NB4 (cell line): ENCODE measurements at regions not wholly inside any gene's neighbourhood (a gene's known extent, or its start where the extent isn't known, plus 50 kb on each side); places are given as distances from the start of the nearest gene placed in this dataset.

ENCODE experiments used
- CTCF ChIP-seq: IDR thresholded peaks from one replicate; pipeline ENCODE4 v1.5.1; 2012; ENCODE audit warnings: low read depth, low read length
- MAX ChIP-seq: IDR thresholded peaks from 2 replicates; pipeline ENCODE4 v1.6.1; 2011; ENCODE audit warnings: low read depth, low read length
- MYC ChIP-seq: IDR thresholded peaks from 2 replicates; pipeline ENCODE4 v1.6.1; 2011; ENCODE audit warnings: low read depth, low read length
- POLR2A ChIP-seq: IDR thresholded peaks from 2 replicates; pipeline ENCODE4 v1.6.1; 2011; ENCODE audit warnings: mild to moderate bottlenecking; ENCODE audit not compliant: insufficient read length; ENCODE audit errors: extremely low read depth

- TF ChIP-seq CTCF: no peak
- no peak for TF ChIP-seq POLR2A
- TF ChIP-seq MYC: no peak
- no peak for TF ChIP-seq MAX
These were observed 665.3 kb downstream of the STPG2 start for GRCh38 chr4:97477974-97478373.
